HepG2 (cell line): ENCODE measurements at regions not wholly inside any gene's neighbourhood (a gene's known extent, or its start where the extent isn't known, plus 50 kb on each side); places are given as distances from the start of the nearest gene placed in this dataset.

Source experiments
- ATAC-seq: fragments of 200-7000 bp; cut with Tn5 transposase; 3 replicates; pipeline ENCODE4 v1.9.1; 2020; ENCODE audit warnings: mild to moderate bottlenecking, moderate library complexity
- BruUV-seq: library from RNA; stranded (reverse); fragments of 400-500 nt; replicated peaks from 2 replicates; lab custom pipeline; 2021; lab: Mats Ljungman, UMichigan
- CTCF ChIA-PET: fragments of 300-600 bp; formaldehyde crosslinking; extraction: SDS; loops from one replicate; lab custom pipeline; 2021; ENCODE audit warnings: low total read pairs, inconsistent platforms, low intra/inter-chr PET ratio; lab: Yijun Ruan, JAX
- POLR2A ChIA-PET: fragments of 350-600 bp; sonication (Branson Sonifier 250); formaldehyde crosslinking; loops from one replicate; lab custom pipeline; 2020; ENCODE audit warnings: antibody characterized with exemption, inconsistent platforms; lab: Yijun Ruan, JAX
- DNase-seq: peaks from one replicate; pipeline ENCODE4 v3.0.0-alpha.2; 2015; ENCODE audit warnings: low spot score
- FAIRE-seq: peaks from 3 replicates; lab custom pipeline; 2011; peaks lifted over from hg19 to GRCh38; lab: Jason Lieb, UNC
- H2AFZ ChIP-seq: one replicate; pipeline ENCODE4 v1.6.1; 2011; ENCODE audit warnings: low read length, inconsistent platforms
- H3K27ac ChIP-seq: fragments of 300-600 bp; 3 replicates; pipeline ENCODE4 v1.8.0; 2011; ENCODE audit warnings: mixed run types, mild to moderate bottlenecking, mixed read lengths, low read length, inconsistent platforms; ENCODE audit not compliant: insufficient read depth; ENCODE audit errors: extremely low read length
- H3K27me3 ChIP-seq, 2 experiments: fragments of 200-600 bp in 1 of 2; 2 replicates in 1 of 2; 3 replicates in 1 of 2; pipeline versions ENCODE4 v1.6.0 to v1.8.0; 2011; ENCODE audit warnings: low read length in 2 of 2, mild to moderate bottlenecking in 2 of 2, moderate library complexity in 2 of 2, inconsistent platforms in 1 of 2; ENCODE audit not compliant: insufficient read depth in 2 of 2, control insufficient read depth in 1 of 2
- H3K36me3 ChIP-seq, 2 experiments: fragments of 200-600 bp in 1 of 2; replicated peaks in 1 of 2; 2 replicates in 1 of 2; 3 replicates in 1 of 2; pipeline versions ENCODE4 v1.5.1 to v1.8.0; 2011; ENCODE audit warnings: low read length in 2 of 2, inconsistent platforms in 1 of 2; ENCODE audit not compliant: insufficient read depth in 2 of 2, control insufficient read depth in 1 of 2
- H3K4me1 ChIP-seq: 2 replicates; pipeline ENCODE4 v1.5.1; 2012; ENCODE audit warnings: low read length, inconsistent platforms; ENCODE audit not compliant: insufficient read depth
- H3K4me2 ChIP-seq: 2 replicates; pipeline ENCODE4 v1.6.0; 2011; ENCODE audit warnings: low read depth, low read length, inconsistent platforms
- H3K4me3 ChIP-seq, 3 experiments: fragments of 200-600 bp in 1 of 3; sonication (generic), shearing (Covaris generic) in 1 of 3; replicated peaks in 1 of 3; 2 replicates each; pipeline ENCODE4 v1.5.1; 2011 to 2016; ENCODE audit warnings: low read length in 3 of 3, inconsistent platforms in 2 of 3, low read depth in 2 of 3, mild to moderate bottlenecking in 2 of 3, control low read depth in 1 of 3, mixed read lengths in 1 of 3; ENCODE audit not compliant: insufficient read depth in 1 of 3
- H3K79me2 ChIP-seq: one replicate; pipeline ENCODE4 v1.6.1; 2011; ENCODE audit warnings: low read length, inconsistent platforms; ENCODE audit not compliant: insufficient read depth
- H3K9ac ChIP-seq: 2 replicates; pipeline ENCODE4 v1.6.0; 2011; ENCODE audit warnings: mild to moderate bottlenecking, low read depth, low read length, inconsistent platforms; ENCODE audit not compliant: insufficient read depth
- H3K9me3 ChIP-seq: 2 replicates; pipeline ENCODE4 v1.5.1; 2012; ENCODE audit warnings: mild to moderate bottlenecking, low read length
- H4K20me1 ChIP-seq: 2 replicates; pipeline ENCODE4 v1.6.0; 2011; ENCODE audit warnings: inconsistent platforms, mild to moderate bottlenecking, low read length, moderate library complexity; ENCODE audit not compliant: insufficient read depth
- ARHGAP35 ChIP-seq: sonication (generic); formaldehyde crosslinking; IDR thresholded peaks from 2 replicates; pipeline ENCODE4 v1.9.0; 2022; ENCODE audit warnings: mild to moderate bottlenecking, inconsistent platforms, moderate library complexity, missing genetic modification reagents, borderline replicate concordance
- JUND ChIP-seq: sonication (generic); formaldehyde crosslinking; IDR thresholded peaks from 2 replicates; pipeline ENCODE4 v1.8.0; 2022; ENCODE audit warnings: mild to moderate bottlenecking, missing genetic modification reagents
- SOX13 ChIP-seq, 3 experiments: fragments of 450-650 bp in 1 of 3; sonication (generic) in 1 of 3; formaldehyde crosslinking in 1 of 3; IDR thresholded peaks in 2 of 3; conservative IDR thresholded peaks in 1 of 3; 2 replicates each; pipeline versions ENCODE4 v1.5.0 to v1.6.1; 2016 to 2020; ENCODE audit warnings: antibody characterized with exemption in 1 of 3, mild to moderate bottlenecking in 1 of 3, missing compliant biosample characterization in 1 of 3, missing genetic modification reagents in 1 of 3, moderate library complexity in 1 of 3
- TAF1 ChIP-seq: sonication (generic); formaldehyde crosslinking; IDR thresholded peaks from 2 replicates; pipeline ENCODE4 v1.4.0; 2020; ENCODE audit warnings: missing genetic modification reagents
- ZNF317 ChIP-seq: sonication (generic); formaldehyde crosslinking; IDR thresholded peaks from 2 replicates; pipeline ENCODE4 v1.5.0; 2020; ENCODE audit warnings: mild to moderate bottlenecking, missing genetic modification reagents
- ZNF335 ChIP-seq: sonication (generic); formaldehyde crosslinking; IDR thresholded peaks from 2 replicates; pipeline ENCODE4 v1.4.0; 2020; ENCODE audit warnings: missing genetic modification reagents
- ZNF558 ChIP-seq: sonication (generic); formaldehyde crosslinking; IDR thresholded peaks from 2 replicates; pipeline ENCODE4 v1.9.0; 2022; ENCODE audit warnings: mild to moderate bottlenecking, missing genetic modification reagents, borderline replicate concordance
- ZNF574 ChIP-seq: sonication (generic); formaldehyde crosslinking; IDR thresholded peaks from 2 replicates; pipeline ENCODE4 v1.4.0; 2020; ENCODE audit warnings: missing genetic modification reagents
- WGBS: methylation state at CpG from one replicate; pipeline ENCODE4 v1.1.6; 2017; ENCODE audit warnings: low lambda C conversion rate; 5-methylcytosine and 5-hydroxymethylcytosine counted together
- in situ Hi-C: cut with HindIII; loops from 2 replicates; pipeline ENCODE4 v1.10.0; 2017; ENCODE audit warnings: low pct_unique_long_range_greater_than_20kb; ENCODE audit not compliant: extremely low pct_ligation_motif_present
- intact Hi-C: fragments of 100-400 bp; cut with micrococcal nuclease; formaldehyde crosslinking; loops from one replicate; pipeline ENCODE4 v1.10.0; 2022; ENCODE audit not compliant: unreplicated experiment

GRCh38 chr2:16348821-16349515, 316.7 kb downstream of the CYRIA start:
- ATAC-seq: no peak
- Histone ChIP-seq H4K20me1 (no peaks in the 10 kb centered on the region), H2AFZ (no peak overlapping the region), H3K4me3 (no peak overlapping the region), H3K9ac (no peak overlapping the region), H3K4me2 (no peak overlapping the region), H3K27me3 (no peaks in the 10 kb centered on the region; a peak in 1 of 5 replicates), H3K36me3 (no peaks in the 10 kb centered on the region), H3K9me3 (peaks cover 29% of the 10 kb centered on the region), H3K27ac (no peak overlapping the region), H3K4me1 (no peaks in the 10 kb centered on the region), H3K79me2 (no peaks in the 10 kb centered on the region)
- no peak for DNase-seq
- BruUV-seq: no TSS peak
- in situ Hi-C loops: no loop called here
- POLR2A ChIA-PET: no interaction called here
- CTCF ChIA-PET: no interaction called here
- intact Hi-C loops: no loop called here
- TF ChIP-seq ZNF574 (CRISPR knock-in tag) (no peak), TAF1 (no peak), ARHGAP35 (CRISPR knock-in tag) (no peak), JUND (no peak), SOX13 (IDR thresholded peaks at IDR 0.05) (no peak), SOX13 (CRISPR knock-in tag; conservative IDR thresholded peaks at IDR 0.05 in 1 of 2, IDR thresholded peaks at IDR 0.05 in 1 of 2) (no peak), ZNF335 (CRISPR knock-in tag) (no peak), ZNF558 (no peak), ZNF317 (CRISPR knock-in tag) (no peak)
- 2% methylated on average over 3 of the region's 3 CpGs for WGBS
- FAIRE-seq: no peak
